Retinal pigment epithelial cell (primary cell): ENCODE measurements at regions not wholly inside any gene's neighbourhood (a gene's known extent, or its start where the extent isn't known, plus 50 kb on each side); places are given as distances from the start of the nearest gene placed in this dataset.

ENCODE experiments used
- DNase-seq: peaks from one replicate; pipeline ENCODE4 v3.0.0-alpha.2; 2010; ENCODE audit warnings: low read depth
- H3K4me3 ChIP-seq: 2 replicates; pipeline ENCODE4 v1.5.1; 2011; ENCODE audit warnings: mild to moderate bottlenecking, low read length, control low read depth, moderate library complexity
- TF ChIP-seq, protein P1 (sequence below): conservative IDR thresholded peaks from 2 replicates; pipeline ENCODE4 v1.5.1; 2011; ENCODE audit warnings: low read depth, low read length, control low read depth, inconsistent platforms

DNA sequence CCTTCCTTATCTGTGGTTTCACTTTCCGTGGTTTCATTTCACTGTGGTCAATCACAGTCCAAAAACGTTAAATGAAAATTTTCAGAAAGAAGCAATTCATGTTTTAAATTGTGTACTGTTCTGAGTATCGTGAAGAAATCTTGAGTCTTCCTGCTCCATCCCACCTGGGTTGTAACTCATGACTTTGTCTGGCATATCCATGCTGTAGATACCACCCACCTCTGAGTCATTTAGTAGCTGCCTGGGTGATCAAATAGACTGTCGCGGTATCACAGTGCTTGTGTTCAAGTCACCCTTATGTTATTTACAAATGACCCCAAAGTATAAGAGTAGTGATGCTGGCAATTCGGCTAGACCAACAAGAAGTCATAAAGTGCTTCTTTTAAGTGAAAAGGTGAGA is 521.2 kb downstream of the AACS start:
- TF ChIP-seq, protein P1, sequence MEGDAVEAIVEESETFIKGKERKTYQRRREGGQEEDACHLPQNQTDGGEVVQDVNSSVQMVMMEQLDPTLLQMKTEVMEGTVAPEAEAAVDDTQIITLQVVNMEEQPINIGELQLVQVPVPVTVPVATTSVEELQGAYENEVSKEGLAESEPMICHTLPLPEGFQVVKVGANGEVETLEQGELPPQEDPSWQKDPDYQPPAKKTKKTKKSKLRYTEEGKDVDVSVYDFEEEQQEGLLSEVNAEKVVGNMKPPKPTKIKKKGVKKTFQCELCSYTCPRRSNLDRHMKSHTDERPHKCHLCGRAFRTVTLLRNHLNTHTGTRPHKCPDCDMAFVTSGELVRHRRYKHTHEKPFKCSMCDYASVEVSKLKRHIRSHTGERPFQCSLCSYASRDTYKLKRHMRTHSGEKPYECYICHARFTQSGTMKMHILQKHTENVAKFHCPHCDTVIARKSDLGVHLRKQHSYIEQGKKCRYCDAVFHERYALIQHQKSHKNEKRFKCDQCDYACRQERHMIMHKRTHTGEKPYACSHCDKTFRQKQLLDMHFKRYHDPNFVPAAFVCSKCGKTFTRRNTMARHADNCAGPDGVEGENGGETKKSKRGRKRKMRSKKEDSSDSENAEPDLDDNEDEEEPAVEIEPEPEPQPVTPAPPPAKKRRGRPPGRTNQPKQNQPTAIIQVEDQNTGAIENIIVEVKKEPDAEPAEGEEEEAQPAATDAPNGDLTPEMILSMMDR = no peak
- H3K4me3 ChIP-seq = no peak overlapping the region

DNA sequence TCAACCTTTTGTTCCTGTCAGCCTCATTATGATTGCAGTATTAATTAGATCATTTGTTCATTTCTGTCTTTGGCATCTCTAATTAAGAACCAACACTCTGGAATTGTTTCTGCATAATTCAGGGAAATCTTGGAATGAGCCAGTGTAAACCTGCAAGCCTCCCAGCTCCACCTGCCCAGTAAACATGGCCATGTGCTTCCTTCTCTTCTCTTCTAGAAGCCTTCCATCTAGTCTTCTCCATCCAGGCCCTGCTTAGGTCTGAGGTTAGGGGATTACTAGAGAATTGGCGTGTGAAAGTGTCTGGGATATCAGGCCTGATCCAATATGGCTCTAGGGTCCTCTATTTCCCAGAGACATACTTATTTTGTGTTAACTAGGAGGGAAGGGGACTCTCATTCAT is 528.0 kb downstream of the AACS start:
- DNase-seq = no peak
- TF ChIP-seq, protein P1 = no peak
- no peak overlapping the region for H3K4me3 ChIP-seq

More for the DNA sequence above, 521.2 kb downstream of the AACS start:
- DNase-seq = no peak

DNA sequence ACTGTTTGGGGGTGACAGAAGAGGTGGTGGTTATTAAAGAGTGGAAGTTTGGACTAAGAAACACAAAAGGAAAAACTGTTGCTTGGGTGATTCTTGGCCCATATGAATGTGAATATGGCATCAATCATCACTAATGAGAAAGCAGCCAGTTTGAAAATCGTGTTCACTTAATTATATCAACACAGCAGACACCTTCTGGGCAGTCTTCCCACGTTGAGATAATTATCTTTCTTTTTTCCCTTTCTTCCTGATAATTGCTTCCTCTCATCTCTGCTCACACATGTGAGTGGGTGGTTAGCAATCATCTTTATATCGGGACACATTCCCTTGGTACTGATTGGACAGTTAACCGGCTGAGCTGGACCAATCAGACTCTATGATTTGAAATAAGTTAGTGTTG is 539.7 kb downstream of the AACS start:
- no peak for DNase-seq
- TF ChIP-seq, protein P1 = no peak
- no peak overlapping the region for H3K4me3 ChIP-seq

DNA sequence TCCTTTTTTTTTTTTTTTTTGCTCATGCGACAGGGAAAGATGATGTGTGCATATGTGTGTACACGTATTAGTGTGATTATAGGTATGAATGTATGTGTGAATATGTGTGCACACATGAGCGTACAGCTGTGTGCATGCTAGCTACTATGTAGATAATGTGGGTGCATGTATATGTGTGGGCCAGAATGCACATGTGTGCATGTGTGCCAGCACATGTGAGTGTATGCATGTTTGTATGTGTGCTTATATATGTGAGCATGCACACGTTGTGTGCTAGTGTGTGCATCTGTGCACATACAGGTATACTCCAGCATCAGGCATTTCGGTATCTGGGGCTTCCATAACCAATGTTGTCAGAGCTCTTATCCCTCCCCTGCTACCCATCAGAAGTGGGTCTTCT is 541.1 kb downstream of the AACS start:
- H3K4me3 ChIP-seq = no peak overlapping the region
- no peak for DNase-seq
- TF ChIP-seq, protein P1 = no peak

DNA sequence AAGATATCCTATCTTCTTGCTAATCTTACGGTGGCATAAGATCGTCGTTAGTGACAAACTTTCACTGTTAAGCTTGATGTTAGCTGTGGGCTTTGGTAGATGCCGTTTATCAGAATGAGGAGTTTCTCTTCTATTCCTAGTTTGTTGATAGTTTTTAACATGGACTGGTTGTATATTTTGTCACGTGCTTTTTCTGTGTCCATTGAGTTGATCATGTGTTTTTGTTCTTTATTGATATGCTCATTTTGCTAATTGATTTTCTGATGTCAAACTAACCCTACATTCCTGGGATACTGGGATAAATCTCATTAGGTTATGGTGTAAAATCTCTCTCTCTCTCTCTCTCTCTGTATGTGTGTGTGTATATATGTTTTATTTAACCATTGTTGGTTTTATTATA is 545.1 kb downstream of the AACS start:
- no peak for DNase-seq
- H3K4me3 ChIP-seq = no peak overlapping the region
- TF ChIP-seq, protein P1 = no peak

DNA sequence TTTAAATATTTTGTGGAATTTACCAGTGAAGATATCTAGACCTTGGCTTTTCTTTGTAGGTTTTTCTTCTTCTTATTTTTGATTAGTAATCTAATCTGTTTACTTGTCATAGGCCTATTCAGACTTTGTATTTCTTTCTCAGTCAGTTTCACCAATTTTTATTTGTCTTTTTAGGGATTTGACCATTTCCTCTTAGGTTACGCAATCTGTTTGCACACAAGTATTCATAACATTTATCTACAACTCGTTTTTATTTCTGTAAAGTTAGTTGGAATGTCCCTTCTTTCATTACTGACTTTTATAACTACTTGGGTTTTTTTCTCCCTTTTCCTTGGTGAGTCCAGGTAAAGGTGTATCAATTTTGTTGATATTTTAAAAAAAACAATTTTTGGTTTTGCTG is 545.7 kb downstream of the AACS start:
- no peak for DNase-seq
- TF ChIP-seq, protein P1 = no peak
- H3K4me3 ChIP-seq = no peak overlapping the region

DNA sequence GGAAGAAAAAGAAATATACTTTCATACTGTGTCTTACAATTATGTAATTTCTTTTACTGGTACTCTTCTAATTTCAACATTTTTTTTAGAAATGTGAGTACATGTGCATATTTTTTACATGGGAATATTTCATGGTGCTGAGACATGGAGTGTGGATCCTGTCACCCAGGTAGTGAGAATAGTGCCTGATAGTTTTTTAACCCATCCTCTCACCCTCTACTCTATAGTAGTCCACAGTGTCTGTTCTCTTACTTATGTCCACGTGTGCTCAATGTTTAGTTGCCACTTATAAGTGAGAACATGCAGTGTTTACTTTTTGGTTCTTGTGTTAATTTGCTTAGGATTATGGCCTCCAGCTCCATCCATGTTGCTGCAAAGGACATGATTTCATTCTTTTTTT is 548.8 kb downstream of the AACS start:
- H3K4me3 ChIP-seq = no peak overlapping the region
- TF ChIP-seq, protein P1 = no peak
- DNase-seq = no peak
